Spleen (tissue), 11 donors: ENCODE measurements at regions not wholly inside any gene's neighbourhood (a gene's known extent, or its start where the extent isn't known, plus 50 kb on each side); places are given as distances from the start of the nearest gene placed in this dataset.

Source experiments
- DNase-seq: peaks from one replicate; pipeline ENCODE4 v3.0.0-alpha.2; 2020
- H3K27ac ChIP-seq, 8 donors: fragments of 200-600 bp; sonication (generic) in 7 of 8; 1 replicate in 4 of 8; 2 replicates in 4 of 8; pipeline versions ENCODE4 v1.5.0 to v1.8.0; 2016 to 2021; ENCODE audit warnings: inconsistent platforms in 4 of 8, mild to moderate bottlenecking in 4 of 8, moderate library complexity in 1 of 8
- H3K27me3 ChIP-seq, 7 donors: fragments of 200-600 bp; sonication (generic) in 6 of 7; replicated peaks in 1 of 7; 1 replicate in 4 of 7; 2 replicates in 3 of 7; pipeline versions ENCODE4 v1.5.0 to v1.8.0; 2016 to 2021; ENCODE audit warnings: inconsistent platforms in 3 of 7, mild to moderate bottlenecking in 1 of 7
- H3K36me3 ChIP-seq, 6 donors: fragments of 200-600 bp; sonication (generic) in 5 of 6; 1 replicate in 4 of 6; 2 replicates in 2 of 6; pipeline versions ENCODE4 v1.5.0 to v1.8.0; 2016 to 2021; ENCODE audit warnings: inconsistent platforms in 2 of 6
- H3K4me1 ChIP-seq, 6 donors: fragments of 200-600 bp; sonication (generic) in 5 of 6; 1 replicate in 3 of 6; 2 replicates in 3 of 6; pipeline versions ENCODE4 v1.5.0 to v1.8.0; 2016 to 2021; ENCODE audit warnings: inconsistent platforms in 3 of 6
- H3K4me3 ChIP-seq, 8 donors: fragments of 200-600 bp; sonication (generic) in 7 of 8; 1 replicate in 4 of 8; 2 replicates in 4 of 8; pipeline versions ENCODE4 v1.5.0 to v1.8.0; 2016 to 2021; ENCODE audit warnings: inconsistent platforms in 4 of 8, mild to moderate bottlenecking in 4 of 8, moderate library complexity in 2 of 8
- H3K9me3 ChIP-seq, 8 donors: fragments of 200-600 bp; sonication (generic) in 7 of 8; 1 replicate in 4 of 8; 2 replicates in 4 of 8; pipeline versions ENCODE4 v1.5.0 to v1.8.0; 2016 to 2021; ENCODE audit warnings: inconsistent platforms in 4 of 8
- CTCF ChIP-seq, 11 experiments: fragments of 200-600 bp in 7 of 11; fragments of 450-650 bp in 4 of 11; sonication (generic) in 4 of 11; IDR thresholded peaks in 8 of 11; conservative IDR thresholded peaks in 3 of 11; 1 replicate in 7 of 11; 2 replicates in 4 of 11; pipeline versions ENCODE4 v1.4.0 to v1.8.0; 2016 to 2021; ENCODE audit warnings: antibody characterized with exemption in 11 of 11, inconsistent platforms in 4 of 11, mild to moderate bottlenecking in 1 of 11
- POLR2A ChIP-seq, 3 donors: fragments of 450-650 bp; IDR thresholded peaks; one replicate each; pipeline ENCODE4 v1.5.1; 2017; ENCODE audit warnings: antibody characterized with exemption in 3 of 3, mild to moderate bottlenecking in 1 of 3
- POLR2AphosphoS5 ChIP-seq, 3 donors: sonication (generic); formaldehyde crosslinking; IDR thresholded peaks; one replicate each; pipeline ENCODE4 v1.5.1; 2017; ENCODE audit warnings: antibody characterized with exemption in 3 of 3
- WGBS, 5 donors: extraction: QIAGEN DNeasy Blood & Tissue Kit in 3 of 5; methylation state at CpG; one replicate each; pipeline versions ENCODE4 v1.1.5 to v1.1.7; 2013 to 2018; 5-methylcytosine and 5-hydroxymethylcytosine counted together
- intact Hi-C: fragments of 100-400 bp; cut with DNase I; formaldehyde crosslinking; loops from one replicate; pipeline ENCODE4 v1.15.0; 2023; ENCODE audit warnings: low total_unique reads
- donor health status: healthy with polysubstance abuse.
- donor health status: DM: no; HTN: no; CAD: no; lungs with moderate emphysema.
- donor health status: DM: no; HTN: no; CAD: no.
- donor health status: Bipolar disorder and iron deficiency.
- donor health status: healthy.
- donor health status: DM: no; HTN: no; CAD: no.
- donor health status: DM: yes; HTN: yes; CAD: no.

GRCh38 chr21:24011087-24011486, 1596.2 kb downstream of the MRPL39 start:
- TF ChIP-seq POLR2A (IDR thresholded peaks at IDR 0.05), result no peak
- TF ChIP-seq POLR2AphosphoS5 (IDR thresholded peaks at IDR 0.05), result no peak
- TF ChIP-seq CTCF (IDR thresholded peaks at IDR 0.05 in 8 of 11, conservative IDR thresholded peaks at IDR 0.05 in 3 of 11), result no peak
- WGBS, 5 donors, result 73 to 90% (median 81%) methylated on average over 5 of the region's 5 CpGs

GRCh38 chr21:24007592-24007991, 1599.7 kb downstream of the MRPL39 start:
- no peak for TF ChIP-seq POLR2A (IDR thresholded peaks at IDR 0.05)
- TF ChIP-seq POLR2AphosphoS5 (IDR thresholded peaks at IDR 0.05), result no peak
- no peak for TF ChIP-seq CTCF (IDR thresholded peaks at IDR 0.05 in 8 of 11, conservative IDR thresholded peaks at IDR 0.05 in 3 of 11)
- 82 to 91% (median 87%) methylated on average over 5 of the region's 5 CpGs for WGBS, 5 donors
- Histone ChIP-seq H3K4me3 (no peak overlapping the region), H3K27me3 (no peaks in the 10 kb centered on the region), H3K4me1 (no peaks in the 10 kb centered on the region), H3K27ac (no peak overlapping the region), H3K36me3 (no peaks in the 10 kb centered on the region), H3K9me3 (peaks cover 0 to 18% (median 0%) of the 10 kb centered on the region in 8 donors)
- DNase-seq, result no peak
- intact Hi-C loops, result no loop called here

More at GRCh38 chr21:24011087-24011486, 1596.2 kb downstream of the MRPL39 start:
- DNase-seq, result no peak
- intact Hi-C loops, result no loop called here
- H3K27me3 ChIP-seq, result no peaks in the 10 kb centered on the region
- no peaks in the 10 kb centered on the region for H3K4me1 ChIP-seq
- H3K9me3 ChIP-seq, result no peaks in the 10 kb centered on the region
- no peak overlapping the region for H3K4me3 ChIP-seq
- no peak overlapping the region for H3K27ac ChIP-seq
- no peaks in the 10 kb centered on the region for H3K36me3 ChIP-seq

- no peak overlapping the region for H3K4me3 ChIP-seq
- TF ChIP-seq POLR2A (IDR thresholded peaks at IDR 0.05) (no peak), CTCF (IDR thresholded peaks at IDR 0.05 in 8 of 11, conservative IDR thresholded peaks at IDR 0.05 in 3 of 11) (no peak), POLR2AphosphoS5 (IDR thresholded peaks at IDR 0.05) (no peak)
- H3K27ac ChIP-seq, result no peak overlapping the region
- intact Hi-C loops, result no loop called here
- H3K9me3 ChIP-seq, result peaks cover 0 to 24% (median 15%) of the 10 kb centered on the region in 8 donors
- no peak for DNase-seq
- no peaks in the 10 kb centered on the region for H3K36me3 ChIP-seq
- no peaks in the 10 kb centered on the region for H3K4me1 ChIP-seq
- no peaks in the 10 kb centered on the region for H3K27me3 ChIP-seq
Measured at GRCh38 chr21:23986987-23987386, 1620.3 kb downstream of the MRPL39 start.

GRCh38 chr21:23986214-23986613, 1621.1 kb downstream of the MRPL39 start:
- 58 to 74% (median 65%) methylated on average over 2 of the region's 2 CpGs for WGBS, 5 donors
- DNase-seq, result no peak
- TF ChIP-seq CTCF (IDR thresholded peaks at IDR 0.05 in 8 of 11, conservative IDR thresholded peaks at IDR 0.05 in 3 of 11), result no peak
- TF ChIP-seq POLR2A (IDR thresholded peaks at IDR 0.05), result no peak
- no peak for TF ChIP-seq POLR2AphosphoS5 (IDR thresholded peaks at IDR 0.05)
- intact Hi-C loops, result no loop called here
- Histone ChIP-seq H3K9me3 (peaks cover 0 to 24% (median 15%) of the 10 kb centered on the region in 8 donors), H3K4me3 (no peak overlapping the region), H3K27ac (no peak overlapping the region), H3K27me3 (no peaks in the 10 kb centered on the region), H3K36me3 (no peaks in the 10 kb centered on the region), H3K4me1 (no peaks in the 10 kb centered on the region)
